SJSA1 (cell line): ENCODE measurements at regions not wholly inside any gene's neighbourhood (a gene's known extent, or its start where the extent isn't known, plus 50 kb on each side); places are given as distances from the start of the nearest gene placed in this dataset.
A peak's percentile ranks its signal among the peaks of the same experiment; 100 is the strongest.
"Not testable (repeated sequence)": the region's sequence is repeated elsewhere in the genome, so short reads cannot be mapped to it uniquely, and the experiment has no call there.

ENCODE experiments used
- DNase-seq, 2 experiments: peaks; one replicate each; pipeline ENCODE4 v3.0.0-alpha.2; 2015 to 2020; ENCODE audit warnings: low spot score in 2 of 2, low read depth in 1 of 2
- H3K27ac ChIP-seq: fragments of 250-450 bp; sonication (Bioruptor Pico); 2 replicates; pipeline ENCODE4 v1.5.1; 2020; ENCODE audit warnings: mild to moderate bottlenecking, moderate library complexity
- H3K27me3 ChIP-seq: fragments of 250-450 bp; sonication (Bioruptor Pico); replicated peaks from 2 replicates; pipeline ENCODE4 v1.5.1; 2020; ENCODE audit warnings: mild to moderate bottlenecking, moderate library complexity
- H3K36me3 ChIP-seq: fragments of 250-450 bp; sonication (Bioruptor Pico); 2 replicates; pipeline ENCODE4 v1.5.1; 2020; ENCODE audit warnings: mild to moderate bottlenecking
- H3K4me1 ChIP-seq: fragments of 250-450 bp; sonication (Bioruptor Pico); replicated peaks from 2 replicates; pipeline ENCODE4 v1.6.1; 2021; ENCODE audit warnings: mild to moderate bottlenecking
- H3K4me3 ChIP-seq: fragments of 250-450 bp; sonication (Bioruptor Pico); 2 replicates; pipeline ENCODE4 v1.5.1; 2020; ENCODE audit warnings: mild to moderate bottlenecking
- H3K9me3 ChIP-seq: fragments of 250-450 bp; sonication (Bioruptor Pico); replicated peaks from 2 replicates; pipeline ENCODE4 v1.5.1; 2020; ENCODE audit warnings: mild to moderate bottlenecking

DNA sequence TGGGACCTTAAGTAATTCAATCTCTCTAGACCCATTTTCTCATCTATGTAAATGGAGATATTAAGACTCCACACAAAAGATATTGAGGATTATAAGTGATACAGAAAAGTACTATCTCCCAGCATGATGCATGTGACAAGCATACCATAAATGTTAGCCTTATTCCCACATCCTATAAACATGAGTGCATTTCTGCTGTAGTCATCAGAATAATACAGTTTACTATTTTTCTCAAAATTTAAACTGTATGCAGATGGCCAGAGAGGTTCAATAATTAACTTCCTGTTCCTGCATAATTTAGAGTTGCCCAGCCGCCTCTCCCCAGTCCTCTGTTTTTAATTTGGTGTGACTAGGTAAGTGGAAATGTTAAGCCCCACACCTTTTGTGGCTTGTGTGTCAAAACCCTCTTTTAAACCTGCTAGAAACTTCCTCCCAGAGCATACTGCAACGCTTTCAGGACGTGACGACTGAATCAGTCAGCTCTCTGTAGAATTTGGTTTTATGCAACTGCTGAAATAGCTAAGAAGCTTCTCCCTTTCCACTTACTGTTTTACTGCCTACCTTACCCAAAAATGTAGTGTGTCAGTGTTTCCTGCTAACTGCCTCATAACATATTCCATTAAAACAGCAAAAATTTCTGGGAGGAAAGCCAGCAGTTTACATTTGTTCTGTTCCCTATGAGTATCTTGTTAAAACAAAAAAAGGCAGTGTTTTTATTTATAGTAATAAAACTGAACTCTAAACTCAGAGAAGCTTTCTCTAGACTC lies 1037.9 kb downstream of the EPHA3 start:
- H3K27me3 ChIP-seq: no peaks in the 10 kb centered on the region
- no peak overlapping the region for H3K4me3 ChIP-seq
- H3K4me1 ChIP-seq: no peaks in the 10 kb centered on the region
- H3K9me3 ChIP-seq: no peaks in the 10 kb centered on the region
- H3K36me3 ChIP-seq: no peaks in the 10 kb centered on the region
- DNase-seq: no peak
- H3K27ac ChIP-seq: no peak overlapping the region

DNA sequence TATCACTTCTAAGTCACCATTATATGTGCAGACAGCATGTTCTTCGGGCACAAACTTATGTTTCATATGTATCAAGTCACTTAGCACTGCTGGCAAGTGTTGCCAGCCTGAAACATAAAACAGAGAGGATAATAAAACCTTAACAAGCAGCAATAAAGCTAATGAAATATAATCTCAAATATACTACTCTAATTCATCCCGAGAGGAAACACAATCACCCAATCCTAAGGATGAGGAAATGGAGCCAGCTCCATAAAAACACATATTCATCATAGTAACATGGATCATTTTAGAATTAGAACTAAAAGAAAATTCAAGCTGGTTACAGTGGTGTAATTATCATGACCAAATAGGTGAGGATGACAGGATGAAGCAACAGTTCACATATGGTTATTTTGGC lies 1072.7 kb downstream of the EPHA3 start:
- no peak for DNase-seq

DNA sequence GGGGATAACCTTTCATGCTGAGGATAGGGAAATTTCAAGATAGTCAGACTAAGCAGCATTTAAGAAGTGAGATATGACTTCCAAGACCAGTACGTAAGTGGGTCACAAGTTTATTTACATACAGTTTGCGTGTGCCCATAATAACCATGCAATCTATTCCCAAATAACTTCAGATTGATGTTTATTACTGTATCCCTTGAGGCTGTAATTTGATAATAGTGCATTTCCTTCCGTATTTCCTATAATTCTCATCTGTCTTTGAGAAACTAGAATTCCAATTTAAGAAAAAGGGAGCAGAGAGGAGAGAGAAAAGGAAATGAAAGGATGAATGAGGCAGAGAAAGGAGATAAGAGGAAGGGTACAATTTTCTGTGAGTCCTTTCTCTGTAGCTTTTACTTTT lies 1073.1 kb downstream of the EPHA3 start:
- H3K9me3 ChIP-seq: no peaks in the 10 kb centered on the region
- no peak for DNase-seq
- H3K36me3 ChIP-seq: no peaks in the 10 kb centered on the region
- H3K4me3 ChIP-seq: no peak overlapping the region
- no peaks in the 10 kb centered on the region for H3K4me1 ChIP-seq
- H3K27ac ChIP-seq: no peak overlapping the region
- no peaks in the 10 kb centered on the region for H3K27me3 ChIP-seq

More for the DNA sequence above, 1072.7 kb downstream of the EPHA3 start:
- no peaks in the 10 kb centered on the region for H3K9me3 ChIP-seq
- no peaks in the 10 kb centered on the region for H3K4me1 ChIP-seq
- no peak overlapping the region for H3K4me3 ChIP-seq
- H3K27ac ChIP-seq: no peak overlapping the region
- H3K36me3 ChIP-seq: no peaks in the 10 kb centered on the region
- H3K27me3 ChIP-seq: no peaks in the 10 kb centered on the region

DNA sequence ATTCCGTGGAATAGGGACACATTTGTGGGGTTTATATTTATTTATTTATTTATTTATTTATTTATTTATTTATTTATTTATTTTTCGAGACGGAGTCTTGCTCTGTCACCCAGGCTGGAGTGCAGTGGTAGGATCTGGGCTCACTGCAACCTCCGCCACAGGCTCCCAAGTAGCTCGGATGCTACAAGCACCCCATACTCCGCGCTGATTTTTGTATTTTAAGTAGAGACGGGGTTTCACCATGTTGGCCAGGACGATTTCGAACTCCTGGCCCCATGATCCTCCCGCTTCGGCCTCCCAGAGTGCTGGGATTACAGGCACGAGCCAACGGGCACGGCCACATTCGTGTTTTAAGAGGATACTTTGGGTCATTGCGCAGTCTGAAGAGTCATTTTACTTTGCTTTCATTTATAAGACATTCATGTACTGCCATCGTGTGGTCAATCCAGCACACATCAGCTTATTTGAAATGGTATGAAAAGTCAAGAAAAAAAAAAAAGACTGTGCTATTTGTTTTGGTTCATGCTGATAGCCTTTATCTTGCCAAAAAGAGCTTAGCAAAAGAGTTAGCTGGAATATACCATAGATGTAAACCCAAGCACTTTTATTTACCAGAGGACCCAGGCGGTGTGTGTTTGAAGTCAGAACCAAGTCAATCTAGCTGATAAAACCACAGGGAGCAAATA lies 1075.0 kb downstream of the EPHA3 start:
- H3K36me3 ChIP-seq: not testable (repeated sequence)
- DNase-seq: peak in 1 of 2 experiments; percentile 8

DNA sequence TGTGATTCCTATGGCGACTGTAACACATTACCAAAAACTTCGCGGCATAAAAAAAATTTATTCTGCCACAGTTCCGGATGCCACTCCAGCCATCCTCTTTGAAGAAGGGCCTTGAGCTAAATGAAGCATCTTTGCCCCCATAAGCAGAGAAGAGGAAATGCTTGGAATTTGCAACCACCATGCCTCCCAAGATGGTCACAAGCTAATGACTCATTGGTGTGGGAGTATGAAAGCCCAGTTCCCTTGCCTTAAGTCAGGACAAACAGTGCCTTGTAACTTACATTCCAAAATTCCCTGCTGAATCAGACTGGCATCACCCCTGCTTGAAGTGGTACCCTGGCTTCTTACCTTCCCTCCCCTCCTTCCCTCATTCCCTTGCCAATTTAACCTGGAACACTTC lies 1077.4 kb downstream of the EPHA3 start:
- no peak for DNase-seq
- no peaks in the 10 kb centered on the region for H3K27me3 ChIP-seq
- H3K9me3 ChIP-seq: no peaks in the 10 kb centered on the region
- H3K27ac ChIP-seq: no peak overlapping the region
- no peaks in the 10 kb centered on the region for H3K4me1 ChIP-seq
- no peak overlapping the region for H3K4me3 ChIP-seq
- no peaks in the 10 kb centered on the region for H3K36me3 ChIP-seq

More for the DNA sequence above, 1075.0 kb downstream of the EPHA3 start:
- H3K4me1 ChIP-seq, H3K27me3 ChIP-seq, H3K4me3 ChIP-seq, H3K9me3 ChIP-seq, H3K27ac ChIP-seq: not testable (repeated sequence)

DNA sequence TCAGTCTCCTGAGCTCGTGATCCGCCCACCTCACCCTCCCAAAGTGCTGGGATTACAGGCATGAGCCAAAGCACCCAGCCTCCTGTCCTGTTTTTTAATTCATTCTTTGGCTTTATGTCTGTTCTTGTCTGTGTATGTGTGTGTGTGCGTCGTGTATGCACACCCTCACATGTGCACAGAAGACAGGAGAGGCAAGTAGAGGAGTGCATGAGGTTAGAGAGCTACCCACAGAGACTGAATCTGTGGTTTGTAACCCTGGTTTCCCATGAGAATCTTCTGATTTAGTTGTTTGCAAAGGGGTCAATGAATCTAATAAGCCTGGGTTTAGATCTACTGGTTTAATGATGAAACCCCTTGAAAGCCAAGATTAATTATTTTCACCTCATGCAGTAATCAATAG lies 1090.0 kb downstream of the EPHA3 start:
- not testable (repeated sequence) for H3K4me3 ChIP-seq, H3K27me3 ChIP-seq, H3K36me3 ChIP-seq, H3K27ac ChIP-seq, H3K4me1 ChIP-seq, H3K9me3 ChIP-seq, DNase-seq

DNA sequence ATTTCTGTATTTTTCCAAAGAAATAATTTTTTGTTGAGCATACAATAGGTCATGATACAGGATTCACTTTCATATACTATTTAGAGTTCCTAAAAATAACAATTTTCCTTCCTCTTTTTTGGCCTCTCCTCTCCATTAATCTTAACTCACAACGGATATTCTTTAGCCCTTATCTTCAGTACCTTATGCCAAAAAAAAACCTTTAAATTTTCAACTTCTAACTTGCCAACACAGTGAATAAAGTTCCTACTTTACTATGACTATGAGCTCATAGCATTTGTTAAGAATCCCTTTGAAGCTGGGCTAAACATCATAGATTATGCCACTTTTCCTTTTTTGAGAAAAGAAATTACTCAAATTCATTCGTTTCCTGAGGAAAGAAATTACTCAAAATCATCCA lies 1095.5 kb downstream of the EPHA3 start:
- H3K4me1 ChIP-seq, DNase-seq, H3K36me3 ChIP-seq, H3K27me3 ChIP-seq, H3K27ac ChIP-seq, H3K9me3 ChIP-seq, H3K4me3 ChIP-seq: not testable (repeated sequence)

DNA sequence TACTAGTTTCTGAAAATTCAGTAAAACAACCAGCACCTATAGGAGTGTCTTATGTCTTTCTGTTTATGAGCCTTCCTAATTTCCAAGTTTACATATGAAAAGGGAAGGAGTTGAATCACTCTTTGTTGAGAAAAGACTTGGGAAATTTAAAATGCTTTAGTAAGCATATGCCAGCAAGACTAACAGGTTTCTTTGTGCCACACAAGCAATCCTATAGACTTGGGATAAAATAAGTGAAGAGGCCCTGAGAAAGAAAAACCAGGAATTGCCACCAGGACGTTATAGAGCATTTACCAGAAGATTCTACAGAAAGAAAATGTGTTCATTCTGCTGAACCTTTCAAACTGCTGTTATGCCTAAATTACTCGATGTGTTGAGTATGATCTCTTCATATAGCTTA lies 1099.1 kb downstream of the EPHA3 start:
- H3K4me1 ChIP-seq, H3K36me3 ChIP-seq, H3K27me3 ChIP-seq, H3K9me3 ChIP-seq, H3K27ac ChIP-seq, DNase-seq, H3K4me3 ChIP-seq: not testable (repeated sequence)

DNA sequence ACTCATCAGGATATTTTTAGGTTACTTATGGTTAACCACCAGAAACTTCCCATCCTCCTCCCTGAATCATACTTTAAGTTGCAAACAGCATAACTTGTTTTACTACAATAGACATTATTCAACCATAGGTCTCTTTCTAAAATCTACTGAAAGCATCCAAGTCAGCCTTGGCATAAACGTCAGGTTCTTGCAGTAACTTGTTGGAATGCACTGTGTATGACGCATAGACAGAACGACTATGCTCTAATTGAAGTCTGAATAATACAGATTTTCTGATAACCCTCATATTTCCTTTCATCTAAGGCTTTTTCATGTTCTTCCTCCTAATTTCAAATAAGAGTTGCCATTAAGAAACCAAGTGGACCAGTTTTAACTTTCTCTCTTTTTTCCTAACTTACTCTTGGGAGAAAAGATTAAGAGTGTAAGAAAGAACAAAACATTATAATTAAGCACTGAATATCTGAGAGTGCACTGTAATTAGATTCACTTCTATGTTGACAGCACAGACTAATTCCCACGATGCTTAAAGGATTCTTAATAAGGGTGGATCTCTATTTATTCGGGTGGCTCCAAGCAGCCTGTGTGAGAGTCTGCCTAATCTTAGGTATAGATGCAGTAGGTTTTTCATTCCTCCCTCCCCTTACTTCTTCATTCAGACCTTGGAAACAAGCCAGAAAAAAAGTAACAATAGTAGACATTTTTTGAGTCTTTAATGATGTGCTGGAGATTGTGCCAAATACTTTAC lies 1100.1 kb downstream of the EPHA3 start:
- H3K27ac ChIP-seq, H3K4me3 ChIP-seq, H3K27me3 ChIP-seq, H3K4me1 ChIP-seq, H3K9me3 ChIP-seq, H3K36me3 ChIP-seq, DNase-seq: not testable (repeated sequence)

DNA sequence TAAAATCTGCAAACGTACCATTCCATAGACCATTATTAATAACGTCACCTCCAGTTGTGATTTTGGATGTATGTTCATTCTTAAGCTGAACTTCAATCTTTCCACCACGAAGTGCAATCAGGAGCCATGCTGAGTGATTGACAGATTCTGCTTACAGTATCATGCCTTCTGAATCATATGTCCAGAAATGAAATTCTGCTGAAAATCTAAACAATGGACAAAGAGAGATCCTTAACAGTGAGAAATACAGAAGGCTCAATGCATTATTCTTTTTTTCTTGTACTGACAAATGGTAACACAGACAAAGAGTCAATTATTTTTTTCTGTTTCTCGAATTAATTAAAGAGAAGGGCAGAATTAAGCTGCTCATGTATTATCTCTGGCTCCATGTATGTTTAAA lies 1114.5 kb downstream of the EPHA3 start:
- no peak for DNase-seq
- no peaks in the 10 kb centered on the region for H3K27me3 ChIP-seq
- H3K4me3 ChIP-seq: no peak overlapping the region
- H3K9me3 ChIP-seq: no peaks in the 10 kb centered on the region
- H3K4me1 ChIP-seq: no peaks in the 10 kb centered on the region
- no peaks in the 10 kb centered on the region for H3K36me3 ChIP-seq
- no peak overlapping the region for H3K27ac ChIP-seq

DNA sequence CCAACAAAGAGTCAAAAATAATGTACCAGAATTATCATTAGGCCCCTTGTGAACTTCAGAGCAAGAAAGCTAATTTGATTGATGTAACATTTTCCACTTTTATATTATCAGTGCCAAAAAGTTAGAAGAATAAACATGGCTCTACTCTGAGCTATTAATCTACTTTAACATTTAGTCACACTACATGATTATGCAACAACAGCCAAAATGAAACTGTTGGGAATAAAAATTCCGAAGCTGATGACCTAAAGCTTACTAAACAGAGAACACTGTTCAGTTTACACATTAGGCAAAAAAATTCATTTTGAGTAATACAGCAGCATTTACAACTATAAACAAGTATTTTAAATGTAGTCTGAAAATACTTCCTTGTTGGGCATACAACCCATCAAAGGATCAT lies 1134.1 kb downstream of the EPHA3 start:
- Histone ChIP-seq H3K4me1 (no peaks in the 10 kb centered on the region), H3K9me3 (no peaks in the 10 kb centered on the region), H3K36me3 (no peaks in the 10 kb centered on the region), H3K27me3 (no peaks in the 10 kb centered on the region), H3K27ac (no peak overlapping the region), H3K4me3 (no peak overlapping the region)
- DNase-seq: no peak

DNA sequence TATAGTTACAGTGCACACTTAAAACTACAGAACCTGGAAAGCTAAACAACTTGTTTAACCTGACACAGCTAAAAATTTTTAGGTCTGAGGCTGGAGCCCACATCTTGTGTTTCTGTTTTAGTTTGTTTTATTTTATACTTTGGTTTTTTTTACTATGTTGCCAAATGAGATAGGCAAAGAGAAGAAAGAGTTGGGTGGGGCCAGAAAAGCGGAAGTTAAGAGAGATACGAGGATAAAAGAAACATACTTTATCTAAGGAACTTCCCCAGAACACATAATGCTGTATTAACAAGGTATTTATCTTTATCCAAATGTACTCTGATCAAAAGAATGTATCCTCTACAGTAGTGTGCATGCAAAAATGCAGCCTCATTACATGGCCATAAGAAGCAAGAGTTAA lies 1145.7 kb downstream of the EPHA3 start:
- no peak overlapping the region for H3K4me3 ChIP-seq
- H3K27me3 ChIP-seq: no peaks in the 10 kb centered on the region
- H3K27ac ChIP-seq: no peak overlapping the region
- no peak for DNase-seq
- no peaks in the 10 kb centered on the region for H3K36me3 ChIP-seq
- no peaks in the 10 kb centered on the region for H3K4me1 ChIP-seq
- no peaks in the 10 kb centered on the region for H3K9me3 ChIP-seq

DNA sequence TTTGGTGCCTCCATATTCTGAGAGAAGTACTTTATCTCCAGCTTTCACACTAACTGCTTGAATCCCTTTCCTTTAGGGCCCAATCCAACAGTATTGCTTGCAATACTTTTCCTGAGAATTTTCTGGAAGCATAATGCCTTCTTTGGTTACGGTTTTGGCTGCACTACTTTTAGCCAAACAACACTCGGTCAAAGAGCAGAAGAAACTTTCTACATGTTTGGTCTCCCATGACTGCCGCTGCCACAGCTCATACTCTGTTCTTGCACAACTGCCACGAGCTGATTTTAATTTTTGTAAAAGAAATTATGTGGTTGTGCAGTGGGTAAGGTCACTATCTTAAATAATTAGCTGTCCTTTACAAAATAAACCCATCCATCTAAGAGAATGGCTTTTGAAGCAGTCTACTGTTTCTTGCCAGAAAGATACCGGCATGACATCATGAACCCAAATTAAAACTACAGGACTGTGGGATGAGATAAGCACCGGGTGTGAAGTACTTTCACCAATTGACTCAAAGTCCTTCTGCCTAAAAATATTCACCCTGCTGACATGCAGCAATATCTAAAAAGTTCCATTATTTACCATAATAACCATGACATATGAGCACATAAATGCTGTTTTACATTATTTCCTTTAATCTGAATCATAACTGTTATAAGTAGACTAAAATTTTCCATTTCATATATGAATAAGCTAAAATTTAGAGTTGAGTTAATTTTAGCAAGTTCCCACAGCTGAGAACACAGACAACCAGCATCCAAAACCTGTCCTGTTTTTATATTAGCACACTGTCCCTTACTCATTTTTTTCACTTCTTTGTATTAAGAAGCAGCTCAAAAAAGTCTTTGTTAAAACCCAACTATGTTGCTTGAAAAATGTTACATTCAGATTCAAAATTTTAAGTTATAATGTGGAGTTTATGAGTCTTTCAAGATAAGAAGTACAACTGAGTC lies 1154.3 kb downstream of the EPHA3 start:
- no peak for DNase-seq

More for the DNA sequence above, 1154.3 kb downstream of the EPHA3 start:
- Histone ChIP-seq H3K36me3 (no peaks in the 10 kb centered on the region), H3K4me3 (no peak overlapping the region), H3K9me3 (no peaks in the 10 kb centered on the region), H3K27me3 (no peaks in the 10 kb centered on the region), H3K4me1 (no peaks in the 10 kb centered on the region), H3K27ac (no peak overlapping the region)
